Cerebellar cortex (tissue), 1 donor: ENCODE measurements at regions not wholly inside any gene's neighbourhood (a gene's known extent, or its start where the extent isn't known, plus 50 kb on each side); places are given as distances from the start of the nearest gene placed in this dataset.

Source experiments
- DNase-seq: peaks from one replicate; pipeline ENCODE4 v3.0.0-alpha.2; 2015; ENCODE audit warnings: low spot score

DNA sequence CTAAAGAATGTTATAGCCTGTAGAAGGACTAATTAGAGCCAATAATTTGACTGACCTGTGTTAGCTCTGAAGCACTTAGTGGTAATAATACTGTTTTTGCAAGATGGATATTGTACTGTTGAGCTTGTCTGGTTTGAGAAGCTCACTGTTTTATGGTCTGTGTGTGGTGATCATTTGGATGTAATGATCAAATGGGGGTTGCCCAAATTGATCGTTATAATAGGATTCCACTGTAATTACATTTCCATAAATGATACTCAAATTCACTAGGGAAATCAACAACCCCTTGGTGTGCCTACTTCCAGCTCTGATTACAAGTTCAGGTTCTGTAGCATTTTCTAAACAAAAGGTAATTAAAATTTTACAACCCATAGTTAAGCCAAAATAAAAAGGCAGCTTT, 971.4 kb downstream of the TTLL7 start:
- DNase-seq, result no peak

DNA sequence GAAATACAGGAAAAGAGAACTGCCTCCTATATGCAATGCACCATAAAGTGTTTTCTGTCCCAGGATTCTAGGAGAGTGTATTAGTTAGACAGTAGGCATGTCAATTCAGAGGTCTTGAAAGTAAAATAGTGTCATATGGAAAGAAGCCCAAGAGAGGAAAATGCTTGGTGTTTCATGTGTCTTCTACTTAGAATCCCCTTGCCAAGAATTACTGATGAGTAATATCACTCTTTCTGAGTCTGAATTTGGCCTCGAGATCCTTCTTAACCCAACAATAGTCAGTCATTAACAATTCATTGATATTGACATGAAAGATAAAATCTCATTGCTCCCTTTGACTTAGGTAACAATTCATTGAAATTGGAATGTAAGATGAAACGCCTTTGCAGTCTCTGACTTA, 972.2 kb downstream of the TTLL7 start:
- no peak for DNase-seq

DNA sequence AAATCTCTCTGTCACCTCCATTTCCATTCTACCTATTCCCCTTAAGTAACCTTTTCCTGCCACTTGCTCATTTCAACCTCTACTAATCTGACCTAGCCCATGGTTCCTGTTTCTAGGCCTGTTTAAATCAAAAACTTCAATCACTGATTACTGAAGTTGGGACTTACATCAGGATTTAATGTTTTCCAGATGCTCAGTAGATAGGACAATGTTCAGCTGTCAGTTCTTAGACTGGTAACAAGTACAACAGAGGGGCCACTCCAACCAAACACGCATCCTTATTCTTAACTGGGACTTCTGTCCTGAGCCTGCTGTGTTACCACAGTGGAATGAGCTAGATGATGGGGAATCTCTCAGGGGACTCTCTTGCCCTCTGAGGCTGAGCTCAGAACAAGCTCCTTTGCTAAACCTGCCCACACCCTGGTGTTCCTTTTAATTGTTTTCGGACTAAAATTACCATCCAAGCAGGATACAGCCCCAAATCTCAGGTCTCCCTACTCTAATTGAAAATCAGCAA, 974.6 kb downstream of the TTLL7 start:
- DNase-seq, result no peak

DNA sequence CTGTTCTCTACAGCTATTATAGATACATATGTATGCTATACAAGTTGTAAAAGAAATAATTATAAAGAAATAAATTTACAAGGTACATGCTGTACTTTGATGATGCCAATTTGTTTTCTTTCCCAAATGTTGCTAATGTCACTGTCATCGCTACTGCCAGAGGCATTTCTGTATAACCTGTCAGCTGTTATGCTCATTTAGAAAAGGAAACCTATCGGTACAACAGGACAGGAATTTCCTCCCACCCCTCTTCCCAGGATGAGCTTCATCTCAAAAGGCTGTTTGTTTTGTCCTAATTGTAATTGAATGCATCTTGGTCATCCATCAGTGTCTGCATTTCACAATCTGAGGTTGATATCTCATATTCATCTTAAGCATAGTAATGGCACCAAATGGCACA, 975.7 kb downstream of the TTLL7 start:
- no peak for DNase-seq

DNA sequence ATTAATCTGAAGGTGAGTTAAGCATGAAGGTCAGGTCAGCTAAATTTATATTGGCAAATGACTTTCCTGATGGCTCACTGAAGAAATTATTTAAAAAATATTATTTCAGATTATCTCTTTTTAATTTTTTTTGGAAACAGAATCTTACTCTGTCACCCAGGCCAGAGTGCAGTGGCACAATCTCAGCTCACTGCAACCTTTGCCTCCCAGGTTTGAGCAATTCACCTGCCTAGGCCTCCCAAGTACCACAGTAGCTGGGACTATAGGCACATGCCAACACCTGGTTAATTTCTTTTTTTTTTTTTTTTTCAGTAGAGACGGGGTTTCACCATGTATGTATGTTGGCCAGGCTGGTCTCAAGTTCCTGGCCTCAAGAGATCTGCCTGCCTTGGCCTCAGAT, 976.7 kb downstream of the TTLL7 start:
- DNase-seq, result no peak

DNA sequence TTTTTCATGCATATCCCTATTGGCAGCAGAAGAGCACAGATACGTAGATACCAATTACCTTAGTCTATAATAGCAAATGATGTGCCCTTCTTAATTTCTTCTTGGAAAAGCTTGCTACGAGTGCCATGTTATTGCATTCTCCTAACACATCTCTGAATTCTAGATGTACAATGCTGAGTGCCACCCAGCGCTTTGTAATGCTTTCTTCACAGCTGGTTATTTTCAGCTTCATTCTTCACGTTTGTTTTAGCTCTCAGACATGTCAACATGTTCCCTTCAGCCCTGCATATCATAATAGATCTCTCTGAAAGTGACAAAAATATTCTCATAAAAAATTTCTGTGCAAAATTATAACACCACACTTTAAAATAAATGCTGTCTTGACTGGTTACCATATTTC, 981.2 kb downstream of the TTLL7 start:
- DNase-seq, result no peak

DNA sequence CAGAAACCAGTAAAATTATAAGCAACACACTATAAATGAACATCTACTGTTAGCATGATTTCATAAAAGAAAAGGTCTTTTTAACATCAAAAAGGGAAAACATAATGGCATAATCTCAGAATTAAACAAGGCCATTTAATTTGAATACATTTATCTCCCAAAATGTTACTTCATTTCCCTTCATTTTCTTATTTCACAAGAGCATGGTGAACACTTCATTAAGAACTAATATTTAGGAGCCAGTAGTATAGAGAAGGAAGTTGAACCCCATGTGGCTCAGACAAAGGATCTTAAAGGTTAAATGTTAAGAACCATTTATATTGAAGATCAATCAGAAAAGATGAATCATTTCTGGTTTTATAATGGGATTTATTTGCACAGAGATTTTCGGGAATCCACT, 981.7 kb downstream of the TTLL7 start:
- no peak for DNase-seq

DNA sequence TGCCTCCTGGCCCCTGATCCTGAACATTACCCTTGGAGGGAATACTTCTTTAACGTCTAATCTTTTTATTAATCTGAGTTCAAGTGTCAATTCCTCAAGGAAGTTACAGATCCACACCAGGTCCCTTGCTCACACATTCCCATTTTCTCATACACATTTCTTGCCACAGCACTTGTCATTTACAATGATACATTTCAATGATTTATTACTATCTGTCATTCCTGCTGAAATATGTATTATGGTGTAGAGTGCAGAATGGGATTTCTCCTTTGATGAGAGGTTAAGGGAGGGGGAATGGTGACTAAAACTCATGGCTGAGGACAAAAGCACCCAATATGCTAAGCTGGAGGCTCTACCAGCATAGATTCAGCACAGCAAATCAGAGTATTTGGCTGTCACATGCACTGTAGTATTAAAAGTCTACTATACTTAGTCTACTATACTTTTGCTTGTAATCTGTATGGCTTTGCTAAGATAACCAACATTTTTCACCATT, 982.5 kb downstream of the TTLL7 start:
- no peak for DNase-seq

DNA sequence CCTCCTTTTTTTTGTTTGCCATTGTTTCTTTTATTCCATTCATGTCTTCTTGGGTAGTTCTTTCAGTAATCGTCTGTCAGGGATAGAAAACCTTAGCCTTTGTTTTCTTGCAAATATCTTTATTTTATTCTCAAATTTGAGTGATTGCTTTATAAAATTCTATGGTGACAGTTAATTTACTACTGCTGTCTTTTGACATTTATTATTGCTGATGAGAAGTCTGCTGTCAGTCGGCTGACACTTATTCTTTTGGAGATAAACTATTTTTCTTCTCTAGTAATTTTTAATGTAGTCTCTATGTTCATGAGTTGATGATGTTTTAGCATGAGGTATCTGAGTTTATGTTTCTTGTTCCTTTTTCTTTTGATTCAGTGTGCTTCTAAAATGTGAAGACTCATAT, 983.8 kb downstream of the TTLL7 start:
- no peak for DNase-seq

DNA sequence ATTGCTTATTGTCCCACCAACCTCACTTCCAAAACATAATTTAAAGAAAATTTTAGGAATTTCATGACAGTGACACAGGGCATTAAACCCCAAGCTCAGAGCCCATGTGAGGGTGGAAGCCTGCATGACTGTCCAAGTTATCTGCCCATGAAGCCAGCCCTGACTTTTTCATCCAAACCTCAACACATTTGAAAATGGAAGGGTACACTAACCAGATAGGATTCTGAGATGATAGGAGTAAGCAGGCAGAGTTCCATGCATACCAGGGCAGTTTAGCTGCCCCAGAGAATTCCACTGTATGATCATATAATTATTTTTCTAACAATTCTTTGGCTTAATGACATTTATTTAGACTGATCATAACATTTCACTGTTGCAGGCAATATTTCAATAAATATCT, 986.0 kb downstream of the TTLL7 start:
- no peak for DNase-seq

DNA sequence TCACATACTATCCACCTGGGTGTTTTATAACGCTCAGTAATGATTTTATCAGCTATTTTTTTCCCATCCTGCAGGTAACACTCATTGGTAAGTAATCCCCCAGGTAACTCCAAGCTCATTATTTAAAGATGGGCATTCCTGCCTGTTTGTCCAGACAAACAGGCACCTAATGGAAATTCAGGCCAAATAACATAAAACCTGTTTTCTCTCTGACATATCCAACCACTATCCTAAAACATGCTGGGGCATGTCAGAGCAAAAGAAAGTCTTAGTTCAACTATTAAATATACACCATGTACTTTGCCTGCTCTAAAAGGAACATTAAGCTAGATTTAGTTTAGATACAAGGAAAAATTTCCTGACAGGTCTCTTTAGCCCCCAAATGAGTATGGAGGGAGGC, 987.7 kb downstream of the TTLL7 start:
- no peak for DNase-seq

DNA sequence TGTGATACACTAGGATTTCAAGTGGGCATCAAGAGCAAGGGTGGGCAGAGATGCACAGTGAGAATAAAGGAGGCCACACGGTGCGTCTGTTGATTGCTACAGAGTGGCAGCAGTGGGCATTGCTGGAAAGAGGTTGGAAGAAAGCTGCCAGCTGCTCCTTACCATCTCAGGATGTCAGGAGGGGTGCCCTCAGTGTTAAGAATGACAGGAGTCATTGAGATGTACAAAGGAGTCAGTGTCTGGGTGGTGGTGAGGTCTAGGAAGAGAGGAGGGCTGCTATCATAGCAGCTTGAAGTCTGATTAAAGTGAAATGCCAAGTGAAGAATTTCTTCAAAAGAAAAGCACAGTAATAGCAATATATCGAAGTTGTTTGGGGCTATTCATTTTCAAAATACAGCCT, 992.7 kb downstream of the TTLL7 start:
- no peak for DNase-seq

DNA sequence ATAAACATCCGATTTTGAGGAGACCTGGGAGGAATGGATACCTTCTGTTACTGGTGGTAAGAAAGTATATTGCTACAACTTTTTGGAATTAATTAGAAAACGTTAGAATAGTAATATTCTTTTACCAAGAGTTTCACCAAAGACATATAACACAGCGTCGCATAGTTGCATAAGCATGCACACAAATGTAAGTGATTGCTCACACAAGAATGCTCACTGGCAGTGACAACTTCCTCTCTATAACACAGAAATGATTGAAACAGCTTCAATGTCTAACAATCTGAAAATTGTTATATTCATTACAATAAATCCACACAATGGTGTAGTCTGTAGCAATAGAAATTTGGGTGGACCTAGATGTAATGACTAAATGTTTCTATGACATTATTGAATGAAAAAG, 998.6 kb downstream of the TTLL7 start:
- DNase-seq, result no peak

DNA sequence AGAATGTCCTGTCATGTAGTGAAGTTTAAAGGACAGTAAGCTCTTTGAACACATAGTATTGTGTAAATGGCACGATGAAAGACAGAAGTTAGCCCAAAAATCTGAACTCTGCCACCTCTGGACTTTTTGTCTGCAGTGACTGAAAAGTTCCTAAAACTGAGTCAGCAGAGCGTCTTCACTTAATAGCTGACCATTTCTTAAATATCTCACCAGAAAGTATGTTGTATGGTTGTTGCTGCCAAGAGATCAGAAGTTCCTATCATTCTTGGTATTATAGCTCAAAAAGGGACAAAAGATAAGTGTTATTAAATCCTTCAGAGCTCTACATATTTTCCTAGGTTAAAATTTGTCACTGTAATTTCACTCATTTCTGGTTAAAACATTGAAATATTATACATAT, 1003.0 kb downstream of the TTLL7 start:
- no peak for DNase-seq

DNA sequence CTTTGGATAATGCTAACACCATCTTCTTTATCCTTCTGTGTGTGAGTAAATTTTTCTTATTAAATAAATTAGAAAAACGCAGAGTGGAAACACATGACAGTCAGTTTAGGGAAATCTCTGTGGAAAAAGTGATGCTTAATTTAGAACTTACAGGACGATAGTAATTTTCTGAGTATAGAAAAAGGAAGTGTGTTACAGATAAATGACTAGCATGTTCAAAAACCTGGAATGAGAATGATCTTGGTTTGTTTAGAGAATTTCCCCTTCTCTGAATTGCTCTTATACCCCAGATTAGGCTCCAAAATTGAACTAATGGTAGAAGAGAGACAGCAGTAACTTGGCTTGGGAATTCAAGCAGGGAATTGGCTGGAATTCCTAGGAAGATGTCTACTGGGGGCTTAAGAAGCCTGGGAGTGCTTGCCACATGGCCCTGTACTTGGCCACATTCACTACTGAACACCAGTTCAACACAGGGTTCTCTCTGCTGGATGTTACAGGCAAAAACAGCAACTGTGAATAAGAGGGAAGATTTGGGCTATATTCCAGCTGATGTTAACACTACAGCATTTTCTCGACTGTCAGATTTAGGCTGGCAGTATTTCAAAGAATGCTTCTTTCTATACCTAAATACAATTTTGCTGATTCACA, 1004.2 kb downstream of the TTLL7 start:
- no peak for DNase-seq

DNA sequence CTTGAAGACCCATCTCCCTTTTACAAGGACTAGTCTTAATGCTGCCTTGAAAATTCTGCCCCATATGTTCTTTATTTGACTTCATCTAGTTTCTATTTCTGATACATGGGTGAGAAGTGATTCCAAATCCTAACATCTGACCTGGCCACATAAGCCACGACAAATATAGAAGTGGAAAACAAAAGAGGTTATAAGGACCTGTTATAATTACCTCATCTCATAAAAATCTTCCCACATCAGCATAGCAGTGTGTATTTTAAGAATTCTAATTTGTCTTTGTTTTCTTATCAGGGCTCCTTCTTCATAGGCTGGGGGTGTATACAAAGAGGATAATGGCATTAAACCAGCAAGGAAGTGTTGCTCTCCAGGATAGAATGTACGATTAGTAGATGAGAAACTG, 1007.4 kb downstream of the TTLL7 start:
- DNase-seq, result no peak

DNA sequence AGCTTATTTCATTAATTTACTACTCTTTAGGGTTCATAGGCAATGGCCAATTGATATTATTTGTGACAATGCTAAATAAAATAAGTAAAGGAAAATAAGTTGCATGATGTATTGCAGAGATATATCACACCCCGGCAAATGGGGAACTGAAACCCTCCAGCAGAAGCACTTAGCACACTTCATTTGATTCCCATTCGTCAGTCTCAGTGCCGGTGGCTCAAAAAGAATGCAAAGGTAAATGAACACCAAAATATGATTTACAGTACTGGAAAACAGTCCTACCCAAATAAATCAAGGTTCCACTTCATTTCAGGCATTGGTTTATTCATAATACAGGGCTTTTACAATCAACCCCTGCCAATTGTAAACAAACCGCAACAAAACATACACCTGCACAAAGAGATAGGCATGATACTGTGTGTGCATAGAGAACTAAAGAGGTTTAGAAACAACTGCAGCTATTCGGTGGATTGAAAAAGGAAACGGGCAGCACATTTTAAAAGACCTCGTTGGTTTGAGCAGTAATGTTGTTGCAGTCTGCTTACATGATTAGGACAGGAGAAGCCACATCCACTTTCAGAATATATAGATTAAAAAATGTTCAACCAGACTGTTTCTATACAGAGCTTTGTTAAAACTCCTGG, 1019.2 kb downstream of the TTLL7 start:
- no peak for DNase-seq

DNA sequence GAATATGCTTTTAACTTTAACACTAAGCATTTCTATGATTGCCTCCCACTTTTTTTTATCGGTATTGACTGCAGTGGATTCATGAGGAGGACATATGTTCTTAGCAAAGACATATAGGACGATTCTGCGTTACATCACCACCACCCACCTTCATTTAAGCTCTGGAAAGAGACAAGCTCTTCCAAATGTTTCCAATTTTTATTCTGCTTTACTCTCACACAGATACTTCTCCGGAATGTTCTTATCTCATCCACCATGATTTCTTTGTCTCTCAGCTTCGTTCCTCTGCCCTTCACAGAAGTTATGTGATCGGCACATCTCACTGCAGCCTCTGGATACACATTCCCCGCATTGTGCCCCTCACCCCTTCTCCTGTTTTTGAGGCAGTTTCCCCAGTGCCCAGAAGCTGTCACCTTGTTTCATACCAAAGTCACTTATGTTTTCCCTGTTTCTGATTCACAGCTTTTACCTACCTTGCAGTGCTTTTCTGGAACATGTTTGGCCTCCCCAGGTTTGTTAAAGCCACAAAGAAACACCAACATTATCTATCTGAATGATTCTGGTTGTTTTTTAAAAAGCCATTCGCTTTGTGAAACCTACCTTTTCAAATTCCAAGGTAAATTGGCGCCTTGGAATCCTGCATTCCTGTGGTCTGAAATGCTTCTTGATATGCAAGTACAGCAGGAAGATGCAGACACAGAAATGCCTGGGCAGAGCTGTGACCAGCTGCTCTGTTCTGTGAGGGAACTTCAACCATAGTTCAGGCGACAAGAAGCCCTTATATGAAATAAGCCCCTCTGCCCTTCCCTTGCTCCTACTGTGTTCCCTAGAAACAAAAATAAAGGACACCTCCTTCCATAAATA, 1020.2 kb downstream of the TTLL7 start:
- DNase-seq, result no peak

DNA sequence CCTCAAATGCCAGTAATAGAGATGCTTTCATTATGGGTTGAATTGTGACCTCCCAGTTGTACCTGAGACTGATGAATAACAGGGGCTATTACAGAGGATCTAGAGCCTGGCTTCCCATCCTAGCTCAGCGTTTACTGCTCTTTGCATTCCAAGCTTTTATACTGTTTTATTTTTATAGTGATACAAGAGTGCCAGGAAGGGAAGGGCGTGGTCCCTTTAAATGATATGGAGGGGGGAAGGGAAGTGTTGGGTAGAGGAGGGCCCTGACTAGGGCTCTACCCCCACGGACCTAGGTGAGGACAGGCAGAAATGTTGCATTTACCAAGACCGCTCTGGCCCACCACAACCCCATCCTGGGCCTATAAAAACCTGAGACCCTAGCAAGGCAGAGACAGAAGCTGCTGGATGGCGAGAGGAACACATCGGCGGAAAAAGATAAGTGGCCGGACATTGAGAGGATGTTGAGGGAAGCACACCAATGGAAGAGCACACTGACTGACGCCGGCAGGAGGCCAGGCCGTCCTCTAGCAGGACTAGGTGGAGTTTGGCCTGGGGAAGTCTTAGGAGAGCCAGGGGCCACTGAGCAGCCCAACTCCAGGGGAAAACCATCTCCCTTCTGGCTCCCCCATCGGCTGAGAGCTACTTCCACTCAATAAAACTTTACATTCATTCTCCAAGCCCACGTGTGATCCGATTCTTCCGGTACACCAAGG, 1025.9 kb downstream of the TTLL7 start:
- DNase-seq, result no peak

DNA sequence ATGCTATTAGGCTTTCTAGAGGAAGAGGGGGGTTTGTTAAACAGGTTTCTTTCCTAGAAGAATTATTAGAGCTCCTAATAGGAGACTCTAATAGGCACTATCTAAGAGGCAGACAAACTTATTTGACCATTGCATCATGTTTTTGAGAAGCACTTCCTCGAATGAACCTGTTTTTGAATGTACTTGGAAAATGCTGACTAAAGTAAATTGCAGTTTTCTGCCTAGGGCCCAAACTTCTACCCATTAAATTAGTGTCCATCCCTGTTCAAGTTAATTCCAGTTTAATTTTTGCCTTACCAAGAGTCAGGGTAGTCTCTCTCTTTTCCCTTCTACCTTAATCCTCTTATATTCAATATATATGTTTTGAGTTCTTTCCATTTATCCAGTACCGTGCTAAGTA, 1029.6 kb downstream of the TTLL7 start:
- no peak for DNase-seq

DNA sequence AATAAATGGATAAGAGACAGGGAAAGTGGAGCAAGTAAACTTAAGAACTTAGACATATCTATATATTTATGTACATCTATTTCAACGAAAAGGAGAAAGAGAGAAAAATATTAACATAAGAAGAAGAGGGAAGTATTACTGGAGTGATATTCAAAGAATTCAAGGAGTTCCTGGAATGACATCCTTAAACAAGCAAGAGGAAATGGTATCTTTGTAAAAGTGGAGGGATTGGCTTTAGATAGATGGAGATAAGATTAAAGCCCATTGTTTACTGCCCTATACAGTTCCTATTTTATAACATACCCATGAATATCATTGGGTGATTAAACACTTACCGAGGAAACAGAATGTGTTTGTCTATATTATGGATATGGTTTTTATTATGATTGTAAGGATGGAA, 1036.3 kb downstream of the TTLL7 start:
- DNase-seq, result no peak

DNA sequence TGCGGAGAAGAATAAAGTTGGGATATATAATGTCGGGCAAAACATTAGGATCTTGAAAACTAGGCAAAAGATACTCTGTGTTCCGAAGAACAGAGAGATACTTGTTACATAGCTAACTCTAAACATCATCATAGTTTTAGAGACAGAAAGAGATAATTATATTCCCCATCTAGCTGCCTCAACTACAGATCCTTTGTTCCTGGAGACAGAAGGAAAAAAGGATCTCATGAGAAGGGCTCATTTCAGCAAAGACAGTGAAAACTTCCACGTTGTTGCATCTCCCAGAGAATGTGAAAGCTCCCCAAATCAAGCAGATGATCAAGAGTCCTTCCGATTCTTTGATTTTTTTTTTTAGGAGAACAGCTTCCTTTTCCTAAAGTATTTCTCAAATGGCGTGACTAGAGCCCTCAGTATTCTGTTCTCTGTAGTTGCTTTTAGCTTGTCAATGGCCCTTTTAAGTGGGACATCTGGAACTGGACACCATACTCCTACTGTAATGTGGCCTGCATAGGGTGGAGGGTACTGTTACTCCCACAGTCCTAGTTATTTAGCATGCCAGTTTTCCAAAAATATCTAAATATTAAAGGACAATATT, 1048.2 kb downstream of the TTLL7 start:
- no peak for DNase-seq
